OCI-LY1 (cell line): ENCODE measurements at regions not wholly inside any gene's neighbourhood (a gene's known extent, or its start where the extent isn't known, plus 50 kb on each side); places are given as distances from the start of the nearest gene placed in this dataset.

ENCODE experiments used
- EZH2 ChIP-seq: fragments of 200-600 bp; sonication (generic), shearing (Covaris generic); IDR thresholded peaks from 2 replicates; pipeline ENCODE4 v1.8.0; 2017; ENCODE audit warnings: borderline replicate concordance, mixed run types, mild to moderate bottlenecking, antibody characterized with exemption, low read length, moderate library complexity, mixed read lengths
- TF ChIP-seq, protein P1 (sequence below): fragments of 200-600 bp; sonication (generic), shearing (Covaris generic); IDR thresholded peaks from 2 replicates; pipeline ENCODE4 v1.5.1; 2017; ENCODE audit warnings: mild to moderate bottlenecking, antibody characterized with exemption, low read length, moderate library complexity, mixed read lengths

- TF ChIP-seq, protein P1, sequence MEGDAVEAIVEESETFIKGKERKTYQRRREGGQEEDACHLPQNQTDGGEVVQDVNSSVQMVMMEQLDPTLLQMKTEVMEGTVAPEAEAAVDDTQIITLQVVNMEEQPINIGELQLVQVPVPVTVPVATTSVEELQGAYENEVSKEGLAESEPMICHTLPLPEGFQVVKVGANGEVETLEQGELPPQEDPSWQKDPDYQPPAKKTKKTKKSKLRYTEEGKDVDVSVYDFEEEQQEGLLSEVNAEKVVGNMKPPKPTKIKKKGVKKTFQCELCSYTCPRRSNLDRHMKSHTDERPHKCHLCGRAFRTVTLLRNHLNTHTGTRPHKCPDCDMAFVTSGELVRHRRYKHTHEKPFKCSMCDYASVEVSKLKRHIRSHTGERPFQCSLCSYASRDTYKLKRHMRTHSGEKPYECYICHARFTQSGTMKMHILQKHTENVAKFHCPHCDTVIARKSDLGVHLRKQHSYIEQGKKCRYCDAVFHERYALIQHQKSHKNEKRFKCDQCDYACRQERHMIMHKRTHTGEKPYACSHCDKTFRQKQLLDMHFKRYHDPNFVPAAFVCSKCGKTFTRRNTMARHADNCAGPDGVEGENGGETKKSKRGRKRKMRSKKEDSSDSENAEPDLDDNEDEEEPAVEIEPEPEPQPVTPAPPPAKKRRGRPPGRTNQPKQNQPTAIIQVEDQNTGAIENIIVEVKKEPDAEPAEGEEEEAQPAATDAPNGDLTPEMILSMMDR: no peak
- TF ChIP-seq EZH2: no peak
Measured at GRCh38 chr9:11235061-11235460, 622.3 kb upstream of the PTPRD start.
